ENCODE measurements at regions not wholly inside any gene's neighbourhood (a gene's known extent, or its start where the extent isn't known, plus 50 kb on each side); places are given as distances from the start of the nearest gene placed in this dataset.

DNA sequence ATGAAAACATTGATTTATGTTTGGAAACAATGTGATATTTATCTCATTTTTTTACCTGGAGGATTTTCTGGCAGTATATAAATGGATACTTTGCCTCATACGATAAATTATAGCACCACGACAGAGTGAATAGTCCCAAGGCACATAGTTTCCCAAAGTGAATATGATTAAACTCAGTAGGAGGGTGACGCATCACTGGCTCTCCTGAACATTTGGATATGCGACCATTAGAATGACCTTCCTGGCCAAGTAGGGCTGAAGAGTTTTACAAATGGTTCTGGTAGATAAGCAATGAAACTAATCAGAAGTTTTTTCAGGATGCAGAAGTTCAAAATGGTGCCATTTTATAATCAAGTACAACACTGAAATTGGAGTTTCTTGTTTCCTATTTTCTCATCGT is 397.7 kb downstream of the AASDHPPT start:
- no TSS peak for BruUV-seq (replicated peaks)
- H3K4me2 ChIP-seq (ENCODE audit: insufficient read depth, low read length) = no peak overlapping the region

More for the DNA sequence above, 397.7 kb downstream of the AASDHPPT start:
- ChIA-PET POLR2A (no interaction called here), CTCF (no interaction called here)
- no peaks in the 10 kb centered on the region for H3K9me1 ChIP-seq (replicated peaks; ENCODE audit: control insufficient read depth, extremely low read depth, insufficient read depth, low read length)
- no peak for DNase-seq (ENCODE audit: low read depth, low spot score)
- no peak overlapping the region for H3K4me3 ChIP-seq (replicated peaks in 1 of 3; ENCODE audit: insufficient read depth in 1 of 3, low read depth in 1 of 3, low read length in 3 of 3)
- dilution Hi-C loops (cut with MboI; ENCODE audit: extremely low pct_ligation_motif_present, low sequenced_read_pairs) (no loop called here), intact Hi-C loops (cut with micrococcal nuclease) (no loop called here)
- H3K9ac ChIP-seq (replicated peaks; ENCODE audit: extremely low read depth, insufficient read depth, low read length) = no peak overlapping the region
- no peak overlapping the region for H2AFZ ChIP-seq (ENCODE audit: low read depth, low read length)
- H4K20me1 ChIP-seq (replicated peaks; ENCODE audit: control insufficient read depth, extremely low read depth, insufficient read depth, low read length) = no peaks in the 10 kb centered on the region
- TF ChIP-seq JUN (IDR thresholded peaks at IDR 0.05; ENCODE audit: borderline replicate concordance, insufficient read depth, insufficient read length, low read depth) (no peak), EZH2 (IDR thresholded peaks at IDR 0.05; ENCODE audit: borderline replicate concordance, low read depth, low read length, severe bottlenecking) (no peak), FOS (IDR thresholded peaks at IDR 0.05; ENCODE audit: borderline replicate concordance, insufficient read depth, low read length) (no peak), GATA2 (IDR thresholded peaks at IDR 0.05; ENCODE audit: insufficient read depth, insufficient read length, low read depth, low read length) (no peak), POLR2A (IDR thresholded peaks at IDR 0.05; ENCODE audit: low read depth, low read length) (no peak), MYC (IDR thresholded peaks at IDR 0.05; ENCODE audit: low read depth, low read length) (no peak), POLR2AphosphoS5 (IDR thresholded peaks at IDR 0.05; ENCODE audit: insufficient read depth, low read depth, low read length) (no peak)
- TF ChIP-seq, protein P1, sequence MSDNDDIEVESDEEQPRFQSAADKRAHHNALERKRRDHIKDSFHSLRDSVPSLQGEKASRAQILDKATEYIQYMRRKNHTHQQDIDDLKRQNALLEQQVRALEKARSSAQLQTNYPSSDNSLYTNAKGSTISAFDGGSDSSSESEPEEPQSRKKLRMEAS (IDR thresholded peaks at IDR 0.05; ENCODE audit: insufficient read depth, insufficient read length) = no peak
- TF ChIP-seq, protein P2, sequence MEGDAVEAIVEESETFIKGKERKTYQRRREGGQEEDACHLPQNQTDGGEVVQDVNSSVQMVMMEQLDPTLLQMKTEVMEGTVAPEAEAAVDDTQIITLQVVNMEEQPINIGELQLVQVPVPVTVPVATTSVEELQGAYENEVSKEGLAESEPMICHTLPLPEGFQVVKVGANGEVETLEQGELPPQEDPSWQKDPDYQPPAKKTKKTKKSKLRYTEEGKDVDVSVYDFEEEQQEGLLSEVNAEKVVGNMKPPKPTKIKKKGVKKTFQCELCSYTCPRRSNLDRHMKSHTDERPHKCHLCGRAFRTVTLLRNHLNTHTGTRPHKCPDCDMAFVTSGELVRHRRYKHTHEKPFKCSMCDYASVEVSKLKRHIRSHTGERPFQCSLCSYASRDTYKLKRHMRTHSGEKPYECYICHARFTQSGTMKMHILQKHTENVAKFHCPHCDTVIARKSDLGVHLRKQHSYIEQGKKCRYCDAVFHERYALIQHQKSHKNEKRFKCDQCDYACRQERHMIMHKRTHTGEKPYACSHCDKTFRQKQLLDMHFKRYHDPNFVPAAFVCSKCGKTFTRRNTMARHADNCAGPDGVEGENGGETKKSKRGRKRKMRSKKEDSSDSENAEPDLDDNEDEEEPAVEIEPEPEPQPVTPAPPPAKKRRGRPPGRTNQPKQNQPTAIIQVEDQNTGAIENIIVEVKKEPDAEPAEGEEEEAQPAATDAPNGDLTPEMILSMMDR (IDR thresholded peaks at IDR 0.05; ENCODE audit: extremely low read depth in 1 of 2, insufficient read depth in 1 of 2, low read depth in 1 of 2, low read length in 2 of 2) = no peak
- no peaks in the 10 kb centered on the region for H3K9me3 ChIP-seq (replicated peaks; ENCODE audit: control insufficient read depth, insufficient read depth, low read length)
- peaks cover 28% of the 10 kb centered on the region for H3K4me1 ChIP-seq (ENCODE audit: control insufficient read depth, extremely low read depth, insufficient read depth, low read length)
- H3K27me3 ChIP-seq (ENCODE audit: control insufficient read depth in 2 of 2, insufficient read depth in 2 of 2, low read length in 2 of 2) = no peaks in the 10 kb centered on the region
- no peak for FAIRE-seq
- no peak overlapping the region for H3K27ac ChIP-seq (ENCODE audit: insufficient read depth, low read depth, low read length)
- no peaks in the 10 kb centered on the region for H3K36me3 ChIP-seq (ENCODE audit: control insufficient read depth in 2 of 2, extremely low read depth in 1 of 2, insufficient read depth in 2 of 2, low read length in 2 of 2)
- H3K79me2 ChIP-seq (ENCODE audit: control insufficient read depth, insufficient read depth, low read length) = no peaks in the 10 kb centered on the region

All from endothelial cell of umbilical vein (primary cell).